ENCODE measurements at regions not wholly inside any gene's neighbourhood (a gene's known extent, or its start where the extent isn't known, plus 50 kb on each side); places are given as distances from the start of the nearest gene placed in this dataset.

DNA sequence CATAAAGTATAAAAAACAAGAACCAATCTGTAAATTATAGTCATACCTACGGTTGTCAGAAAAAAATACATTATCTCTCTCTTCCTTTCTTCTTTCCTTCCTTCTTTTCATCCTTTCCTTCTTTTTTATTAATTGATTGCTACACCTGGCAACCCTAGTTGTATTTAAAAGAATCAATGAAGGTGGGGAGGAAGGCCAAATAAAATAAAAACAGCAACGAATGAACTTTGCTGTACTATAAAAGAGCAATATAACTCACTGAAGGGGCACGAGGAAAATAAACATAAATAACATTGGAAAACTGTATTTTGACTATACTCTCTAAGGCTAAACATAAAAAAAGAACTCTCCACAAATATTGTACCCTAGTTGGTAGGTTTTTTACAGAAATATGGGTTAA lies 898.2 kb upstream of the USP15 start:
- TF ChIP-seq POLR2A (IDR thresholded peaks at IDR 0.05) (no peak), POLR2AphosphoS5 (IDR thresholded peaks at IDR 0.05) (no peak)
- TF ChIP-seq, protein P1, sequence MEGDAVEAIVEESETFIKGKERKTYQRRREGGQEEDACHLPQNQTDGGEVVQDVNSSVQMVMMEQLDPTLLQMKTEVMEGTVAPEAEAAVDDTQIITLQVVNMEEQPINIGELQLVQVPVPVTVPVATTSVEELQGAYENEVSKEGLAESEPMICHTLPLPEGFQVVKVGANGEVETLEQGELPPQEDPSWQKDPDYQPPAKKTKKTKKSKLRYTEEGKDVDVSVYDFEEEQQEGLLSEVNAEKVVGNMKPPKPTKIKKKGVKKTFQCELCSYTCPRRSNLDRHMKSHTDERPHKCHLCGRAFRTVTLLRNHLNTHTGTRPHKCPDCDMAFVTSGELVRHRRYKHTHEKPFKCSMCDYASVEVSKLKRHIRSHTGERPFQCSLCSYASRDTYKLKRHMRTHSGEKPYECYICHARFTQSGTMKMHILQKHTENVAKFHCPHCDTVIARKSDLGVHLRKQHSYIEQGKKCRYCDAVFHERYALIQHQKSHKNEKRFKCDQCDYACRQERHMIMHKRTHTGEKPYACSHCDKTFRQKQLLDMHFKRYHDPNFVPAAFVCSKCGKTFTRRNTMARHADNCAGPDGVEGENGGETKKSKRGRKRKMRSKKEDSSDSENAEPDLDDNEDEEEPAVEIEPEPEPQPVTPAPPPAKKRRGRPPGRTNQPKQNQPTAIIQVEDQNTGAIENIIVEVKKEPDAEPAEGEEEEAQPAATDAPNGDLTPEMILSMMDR (IDR thresholded peaks at IDR 0.05) = no peak
